OCI-LY1 (cell line): ENCODE measurements at regions not wholly inside any gene's neighbourhood (a gene's known extent, or its start where the extent isn't known, plus 50 kb on each side); places are given as distances from the start of the nearest gene placed in this dataset.

Experiments used
- CTCF ChIP-seq: fragments of 200-600 bp; sonication (generic), shearing (Covaris generic); IDR thresholded peaks from 2 replicates; pipeline ENCODE4 v1.5.1; 2017; ENCODE audit warnings: mild to moderate bottlenecking, antibody characterized with exemption, low read length, moderate library complexity, mixed read lengths
- EZH2 ChIP-seq: fragments of 200-600 bp; sonication (generic), shearing (Covaris generic); IDR thresholded peaks from 2 replicates; pipeline ENCODE4 v1.8.0; 2017; ENCODE audit warnings: borderline replicate concordance, mixed run types, mild to moderate bottlenecking, antibody characterized with exemption, low read length, moderate library complexity, mixed read lengths

- no peak for TF ChIP-seq CTCF
- TF ChIP-seq EZH2 = no peak
These were observed 388.9 kb upstream of the LRRC4C start for GRCh38 chr11:41848349-41848748.
